K562 (cell line): ENCODE measurements at regions not wholly inside any gene's neighbourhood (a gene's known extent, or its start where the extent isn't known, plus 50 kb on each side); places are given as distances from the start of the nearest gene placed in this dataset.

ENCODE experiments used
- ATAC-seq: fragments of 200-7000 bp; cut with Tn5 transposase; 3 replicates; pipeline ENCODE4 v1.9.1; 2020; ENCODE audit warnings: moderate library complexity
- BruUV-seq: library from RNA; stranded (reverse); fragments of 400-500 nt; replicated peaks from 2 replicates; lab custom pipeline; 2021; lab: Mats Ljungman, UMichigan
- CTCF ChIA-PET: fragments of 300-600 bp; formaldehyde crosslinking; extraction: SDS; loops from one replicate; lab custom pipeline; 2021; ENCODE audit warnings: low intra/inter-chr PET ratio; lab: Yijun Ruan, JAX
- POLR2A ChIA-PET: fragments of 300-600, 350-650 bp; sonication (Branson Sonifier 250); formaldehyde crosslinking; extraction: SDS; loops from one replicate; lab custom pipeline; 2021; ENCODE audit warnings: antibody characterized with exemption, inconsistent platforms; lab: Yijun Ruan, JAX
- DNase-seq, 4 experiments: peaks; one replicate each; pipeline versions ENCODE4 v3.0.0 to v3.0.0-alpha.2; 2011 to 2018; ENCODE audit warnings: low spot score in 3 of 4, mixed read lengths in 3 of 4; ENCODE audit errors: extremely low read depth in 1 of 4
- FAIRE-seq: peaks from 2 replicates; lab custom pipeline; 2011; peaks lifted over from hg19 to GRCh38; lab: Jason Lieb, UNC
- H2AFZ ChIP-seq: 2 replicates; pipeline ENCODE4 v1.6.0; 2011; ENCODE audit warnings: low read depth, low read length, control low read depth, inconsistent platforms
- H3K27ac ChIP-seq: fragments of 200-600 bp; 3 replicates; pipeline ENCODE4 v1.8.0; 2011; ENCODE audit warnings: low read depth, mild to moderate bottlenecking, control low read depth, inconsistent platforms, low read length, moderate library complexity, mixed read lengths; ENCODE audit errors: extremely low read depth
- H3K27me3 ChIP-seq, 2 experiments: fragments of 300-600 bp in 1 of 2; 2 replicates in 1 of 2; 3 replicates in 1 of 2; pipeline versions ENCODE4 v1.6.0 to v1.8.0; 2011; ENCODE audit warnings: inconsistent platforms in 2 of 2, low read length in 2 of 2, mild to moderate bottlenecking in 1 of 2, mixed read lengths in 1 of 2, moderate library complexity in 1 of 2; ENCODE audit not compliant: control insufficient read depth in 2 of 2, insufficient read depth in 2 of 2
- H3K36me3 ChIP-seq: fragments of 300-600 bp; 3 replicates; pipeline ENCODE4 v1.8.0; 2011; ENCODE audit warnings: mild to moderate bottlenecking, low read length, inconsistent platforms; ENCODE audit not compliant: control insufficient read depth, insufficient read depth
- H3K4me1 ChIP-seq, 2 experiments: fragments of 200-600 bp in 1 of 2; replicated peaks in 1 of 2; 2 replicates in 1 of 2; 3 replicates in 1 of 2; pipeline versions ENCODE4 v1.5.1 to v1.8.0; 2011; ENCODE audit warnings: inconsistent platforms in 2 of 2, low read length in 2 of 2, mild to moderate bottlenecking in 1 of 2, mixed read lengths in 1 of 2, moderate library complexity in 1 of 2; ENCODE audit not compliant: control insufficient read depth in 2 of 2, insufficient read depth in 2 of 2
- H3K4me2 ChIP-seq: 2 replicates; pipeline ENCODE4 v1.6.1; 2011; ENCODE audit warnings: low read length, control low read depth, inconsistent platforms, mixed read lengths; ENCODE audit not compliant: insufficient read depth
- H3K4me3 ChIP-seq: fragments of 200-600 bp; sonication (generic), shearing (Covaris generic); 2 replicates; pipeline ENCODE4 v1.5.1; 2016; ENCODE audit warnings: control low read depth, inconsistent platforms
- H3K79me2 ChIP-seq: fragments of 200-600 bp; 3 replicates; pipeline ENCODE4 v1.8.0; 2011; ENCODE audit warnings: low read length, inconsistent platforms; ENCODE audit not compliant: control insufficient read depth, insufficient read depth
- H3K9ac ChIP-seq, 2 experiments: 2 replicates each; pipeline versions ENCODE4 v1.6.0 to v1.6.1; 2011; ENCODE audit warnings: low read depth in 2 of 2, low read length in 2 of 2, control low read depth in 1 of 2, inconsistent platforms in 1 of 2, mild to moderate bottlenecking in 1 of 2, mixed read lengths in 1 of 2; ENCODE audit not compliant: insufficient read depth in 1 of 2
- H3K9me1 ChIP-seq: one replicate; pipeline ENCODE4 v1.6.0; 2011; ENCODE audit warnings: inconsistent platforms, mild to moderate bottlenecking, low read length, moderate library complexity; ENCODE audit not compliant: control insufficient read depth, insufficient read depth
- H3K9me3 ChIP-seq: replicated peaks from 2 replicates; pipeline ENCODE4 v1.5.1; 2011; ENCODE audit warnings: low read depth, low read length, inconsistent platforms; ENCODE audit not compliant: control insufficient read depth, insufficient read depth
- H4K20me1 ChIP-seq: replicated peaks from 2 replicates; pipeline ENCODE4 v1.6.1; 2011; ENCODE audit warnings: low read length, inconsistent platforms, mixed read lengths; ENCODE audit not compliant: control insufficient read depth, insufficient read depth
- MEF2D ChIP-seq: conservative IDR thresholded peaks from 2 replicates; pipeline ENCODE4 v1.6.1; 2016; ENCODE audit warnings: low read depth, missing genetic modification characterization, missing compliant biosample characterization
- SAFB2 ChIP-seq: fragments of 200-400 bp; formaldehyde crosslinking; IDR thresholded peaks from 2 replicates; pipeline ENCODE4 v1.6.1; 2018; ENCODE audit warnings: borderline replicate concordance, low read length, low read depth, moderate library complexity; ENCODE audit not compliant: severe bottlenecking
- WGBS: fragments of 100-300 bp; shearing (Covaris generic); methylation state at CpG from one replicate; pipeline ENCODE4 v1.1.6; 2016; ENCODE audit warnings: low coverage, mixed read lengths; ENCODE audit not compliant: insufficient coverage; ENCODE audit errors: missing lambda C conversion rate; 5-methylcytosine and 5-hydroxymethylcytosine counted together
- in situ Hi-C: fragments of 300-500 bp; cut with MboI; formaldehyde crosslinking; loops from 4 replicates; pipeline ENCODE4 v1.15.0; 2018; ENCODE audit warnings: inconsistent platforms, mixed read lengths
- intact Hi-C: fragments of 100-400 bp; cut with micrococcal nuclease; formaldehyde crosslinking; loops from 2 replicates; pipeline ENCODE4 v1.14.2; 2022
- TF ChIP-seq, protein P1 (sequence below): conservative IDR thresholded peaks from 2 replicates; pipeline ENCODE4 v1.6.1; 2011; ENCODE audit warnings: low read depth, mild to moderate bottlenecking, low read length; ENCODE audit not compliant: control insufficient read depth
- TF ChIP-seq, protein P2 (sequence below), 2 experiments: fragments of 450-650 bp in 1 of 2; sonication (generic) in 1 of 2; formaldehyde crosslinking; conservative IDR thresholded peaks; 2 replicates each; pipeline versions ENCODE4 v1.4.0 to v1.8.1; 2020 to 2022; ENCODE audit warnings: mild to moderate bottlenecking in 1 of 2, missing genetic modification reagents in 1 of 2
- TF ChIP-seq, protein P3 (sequence below): IDR thresholded peaks from 2 replicates; pipeline ENCODE4 v1.6.1; 2012; ENCODE audit warnings: low read depth, low read length, improper control_type of control experiment, borderline replicate concordance
- TF ChIP-seq, protein P4 (sequence below): fragments of 450-650 bp; IDR thresholded peaks from 2 replicates; pipeline ENCODE4 v1.7.0; 2016; ENCODE audit warnings: borderline replicate concordance

DNA sequence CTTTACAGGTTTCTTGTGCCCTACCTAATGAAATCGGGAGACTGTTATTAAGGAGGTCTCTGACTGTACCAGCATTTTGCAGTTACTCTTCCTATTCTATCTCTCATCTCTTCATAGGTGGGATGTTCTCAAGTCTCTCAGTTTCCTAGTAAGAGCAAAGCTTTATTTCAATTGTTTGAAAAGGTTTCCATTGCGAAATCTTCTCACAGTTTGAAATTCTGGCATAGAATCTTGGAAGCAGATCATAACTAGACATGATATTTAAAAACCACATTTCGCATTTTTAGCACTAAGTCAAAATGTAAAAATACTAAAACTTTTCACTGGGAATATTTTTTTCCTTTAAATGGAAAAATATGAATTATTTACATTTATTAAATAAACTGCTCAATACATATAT is 1311.4 kb downstream of the ROBO2 start:
- no TSS peak for BruUV-seq
- no peaks in the 10 kb centered on the region for H3K79me2 ChIP-seq
- no peaks in the 10 kb centered on the region for H3K36me3 ChIP-seq
- H3K4me1 ChIP-seq: no peaks in the 10 kb centered on the region
- ChIA-PET POLR2A (no interaction called here), CTCF (no interaction called here)
- no peak overlapping the region for H2AFZ ChIP-seq
- no peak overlapping the region for H3K27ac ChIP-seq
- intact Hi-C loops: no loop called here
- 0% methylated on average over 3 of the region's 3 CpGs for WGBS
- TF ChIP-seq, protein P1, sequence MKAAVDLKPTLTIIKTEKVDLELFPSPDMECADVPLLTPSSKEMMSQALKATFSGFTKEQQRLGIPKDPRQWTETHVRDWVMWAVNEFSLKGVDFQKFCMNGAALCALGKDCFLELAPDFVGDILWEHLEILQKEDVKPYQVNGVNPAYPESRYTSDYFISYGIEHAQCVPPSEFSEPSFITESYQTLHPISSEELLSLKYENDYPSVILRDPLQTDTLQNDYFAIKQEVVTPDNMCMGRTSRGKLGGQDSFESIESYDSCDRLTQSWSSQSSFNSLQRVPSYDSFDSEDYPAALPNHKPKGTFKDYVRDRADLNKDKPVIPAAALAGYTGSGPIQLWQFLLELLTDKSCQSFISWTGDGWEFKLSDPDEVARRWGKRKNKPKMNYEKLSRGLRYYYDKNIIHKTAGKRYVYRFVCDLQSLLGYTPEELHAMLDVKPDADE: no peak
- no peak for TF ChIP-seq SAFB2
- TF ChIP-seq, all 486 proteins: peak for 0
- H3K4me2 ChIP-seq: no peak overlapping the region
- no peaks in the 10 kb centered on the region for H3K27me3 ChIP-seq
- no peaks in the 10 kb centered on the region for H3K9me3 ChIP-seq
- no peaks in the 10 kb centered on the region for H4K20me1 ChIP-seq
- no peak overlapping the region for H3K9ac ChIP-seq
- no peak overlapping the region for H3K4me3 ChIP-seq
- DNase-seq (no peak), ATAC-seq (no peak), FAIRE-seq (no peak)
- H3K9me1 ChIP-seq: no peaks in the 10 kb centered on the region
- in situ Hi-C loops: no loop called here

DNA sequence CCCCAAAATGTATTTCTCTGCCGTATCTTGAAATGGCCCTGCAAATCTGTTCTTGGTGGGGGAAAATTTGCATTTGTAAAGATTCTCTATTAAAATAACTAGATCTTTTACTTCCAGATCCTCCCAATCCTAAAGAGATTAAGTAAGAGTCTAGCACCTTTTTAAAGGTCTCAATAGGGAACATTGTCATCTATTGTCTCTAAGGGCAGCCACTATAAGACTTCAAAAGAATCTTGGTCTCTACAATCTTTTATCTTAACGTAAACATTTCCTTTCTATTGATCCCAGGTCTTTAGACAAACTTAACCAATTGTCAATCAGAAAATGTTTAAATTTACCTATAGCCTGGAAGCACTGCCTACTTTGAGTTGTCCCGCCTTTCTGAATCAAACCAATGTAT is 1313.3 kb downstream of the ROBO2 start:
- no peak overlapping the region for H3K4me3 ChIP-seq
- no peaks in the 10 kb centered on the region for H4K20me1 ChIP-seq
- no peak overlapping the region for H3K4me2 ChIP-seq
- DNase-seq (no peak), FAIRE-seq (no peak), ATAC-seq (no peak)
- no peak overlapping the region for H3K27ac ChIP-seq
- BruUV-seq: no TSS peak
- POLR2A ChIA-PET: interaction anchor here (1.7 kb wide), 1 partner anchor 8 kb away, joined by 3 read pairs; no protein-coding TSS in a partner anchor
- H3K27me3 ChIP-seq: no peaks in the 10 kb centered on the region
- CTCF ChIA-PET: no interaction called here
- in situ Hi-C loops: no loop called here
- no peaks in the 10 kb centered on the region for H3K79me2 ChIP-seq
- H3K4me1 ChIP-seq: no peaks in the 10 kb centered on the region
- intact Hi-C loops: no loop called here
- WGBS: 0% methylated on average over 2 of the region's 3 CpGs
- H3K36me3 ChIP-seq: no peaks in the 10 kb centered on the region
- no peaks in the 10 kb centered on the region for H3K9me3 ChIP-seq
- no peaks in the 10 kb centered on the region for H3K9me1 ChIP-seq
- H2AFZ ChIP-seq: no peak overlapping the region
- no peak overlapping the region for H3K9ac ChIP-seq
- TF ChIP-seq, protein P2, sequence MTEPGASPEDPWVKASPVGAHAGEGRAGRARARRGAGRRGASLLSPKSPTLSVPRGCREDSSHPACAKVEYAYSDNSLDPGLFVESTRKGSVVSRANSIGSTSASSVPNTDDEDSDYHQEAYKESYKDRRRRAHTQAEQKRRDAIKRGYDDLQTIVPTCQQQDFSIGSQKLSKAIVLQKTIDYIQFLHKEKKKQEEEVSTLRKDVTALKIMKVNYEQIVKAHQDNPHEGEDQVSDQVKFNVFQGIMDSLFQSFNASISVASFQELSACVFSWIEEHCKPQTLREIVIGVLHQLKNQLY (CRISPR knock-in tag; conservative IDR thresholded peaks at IDR 0.05): no peak
- TF ChIP-seq, protein P3, sequence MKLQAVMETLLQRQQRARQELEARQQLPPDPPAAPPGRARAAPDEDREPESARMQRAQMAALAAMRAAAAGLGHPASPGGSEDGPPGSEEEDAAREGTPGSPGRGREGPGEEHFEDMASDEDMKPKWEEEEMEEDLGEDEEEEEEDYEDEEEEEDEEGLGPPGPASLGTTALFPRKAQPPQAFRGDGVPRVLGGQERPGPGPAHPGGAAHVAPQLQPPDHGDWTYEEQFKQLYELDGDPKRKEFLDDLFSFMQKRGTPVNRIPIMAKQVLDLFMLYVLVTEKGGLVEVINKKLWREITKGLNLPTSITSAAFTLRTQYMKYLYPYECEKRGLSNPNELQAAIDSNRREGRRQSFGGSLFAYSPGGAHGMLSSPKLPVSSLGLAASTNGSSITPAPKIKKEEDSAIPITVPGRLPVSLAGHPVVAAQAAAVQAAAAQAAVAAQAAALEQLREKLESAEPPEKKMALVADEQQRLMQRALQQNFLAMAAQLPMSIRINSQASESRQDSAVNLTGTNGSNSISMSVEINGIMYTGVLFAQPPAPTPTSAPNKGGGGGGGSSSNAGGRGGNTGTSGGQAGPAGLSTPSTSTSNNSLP: no peak
- TF ChIP-seq MEF2D (tag): no peak
- TF ChIP-seq, protein P4, sequence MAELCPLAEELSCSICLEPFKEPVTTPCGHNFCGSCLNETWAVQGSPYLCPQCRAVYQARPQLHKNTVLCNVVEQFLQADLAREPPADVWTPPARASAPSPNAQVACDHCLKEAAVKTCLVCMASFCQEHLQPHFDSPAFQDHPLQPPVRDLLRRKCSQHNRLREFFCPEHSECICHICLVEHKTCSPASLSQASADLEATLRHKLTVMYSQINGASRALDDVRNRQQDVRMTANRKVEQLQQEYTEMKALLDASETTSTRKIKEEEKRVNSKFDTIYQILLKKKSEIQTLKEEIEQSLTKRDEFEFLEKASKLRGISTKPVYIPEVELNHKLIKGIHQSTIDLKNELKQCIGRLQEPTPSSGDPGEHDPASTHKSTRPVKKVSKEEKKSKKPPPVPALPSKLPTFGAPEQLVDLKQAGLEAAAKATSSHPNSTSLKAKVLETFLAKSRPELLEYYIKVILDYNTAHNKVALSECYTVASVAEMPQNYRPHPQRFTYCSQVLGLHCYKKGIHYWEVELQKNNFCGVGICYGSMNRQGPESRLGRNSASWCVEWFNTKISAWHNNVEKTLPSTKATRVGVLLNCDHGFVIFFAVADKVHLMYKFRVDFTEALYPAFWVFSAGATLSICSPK: no peak
